ENCODE measurements at regions not wholly inside any gene's neighbourhood (a gene's known extent, or its start where the extent isn't known, plus 50 kb on each side); places are given as distances from the start of the nearest gene placed in this dataset.
"Not testable (repeated sequence)": the region's sequence is repeated elsewhere in the genome, so short reads cannot be mapped to it uniquely, and the experiment has no call there.

- not testable (repeated sequence) for DNase-seq (ENCODE audit: low read depth in 4 of 4, low spot score in 3 of 4)
Observed at GRCh38 chr14:23744368-23744767, 108.2 kb downstream of the DHRS2 start.

GRCh38 chr14:23750357-23750756 is 114.2 kb downstream of the DHRS2 start:
- no peak for DNase-seq (ENCODE audit: low read depth in 4 of 4, low spot score in 3 of 4)

GRCh38 chr14:23751616-23752015 is 115.5 kb downstream of the DHRS2 start:
- no peak for DNase-seq (ENCODE audit: low read depth in 4 of 4, low spot score in 3 of 4)

- no peak for DNase-seq (ENCODE audit: low read depth in 4 of 4, low spot score in 3 of 4)
Observed at GRCh38 chr14:23763394-23763793, 127.2 kb downstream of the DHRS2 start.

GRCh38 chr14:23766737-23767401 is 130.7 kb downstream of the DHRS2 start:
- no peak for DNase-seq (ENCODE audit: low read depth in 4 of 4, low spot score in 3 of 4)

GRCh38 chr14:23769221-23769728 is 133.1 kb downstream of the DHRS2 start:
- not testable (repeated sequence) for DNase-seq (ENCODE audit: low read depth in 4 of 4, low spot score in 3 of 4)

GRCh38 chr14:23773981-23774380 is 137.8 kb downstream of the DHRS2 start:
- no peak for DNase-seq (ENCODE audit: low read depth in 4 of 4, low spot score in 3 of 4)

- DNase-seq (ENCODE audit: low read depth in 4 of 4, low spot score in 3 of 4) = no peak
Observed at GRCh38 chr14:23776296-23776695, 140.1 kb downstream of the DHRS2 start.

- no peak for DNase-seq (ENCODE audit: low read depth in 4 of 4, low spot score in 3 of 4)
Observed at GRCh38 chr14:23785208-23785607, 149.0 kb downstream of the DHRS2 start.

GRCh38 chr14:23787436-23787835 is 151.3 kb downstream of the DHRS2 start:
- DNase-seq (ENCODE audit: low read depth in 4 of 4, low spot score in 3 of 4) = no peak

- no peak for DNase-seq (ENCODE audit: low read depth in 4 of 4, low spot score in 3 of 4)
Observed at GRCh38 chr14:23789696-23790095, 153.5 kb downstream of the DHRS2 start.

- DNase-seq (ENCODE audit: low read depth in 4 of 4, low spot score in 3 of 4) = no peak
Observed at GRCh38 chr14:23793532-23793931, 157.4 kb downstream of the DHRS2 start.

- DNase-seq (ENCODE audit: low read depth in 4 of 4, low spot score in 3 of 4) = no peak
Observed at GRCh38 chr14:23800811-23801210, 152.8 kb upstream of the DHRS4 start.

- no peak for DNase-seq (ENCODE audit: low read depth in 4 of 4, low spot score in 3 of 4)
Observed at GRCh38 chr14:23801766-23802165, 151.8 kb upstream of the DHRS4 start.

- DNase-seq (ENCODE audit: low read depth in 4 of 4, low spot score in 3 of 4) = no peak
Observed at GRCh38 chr14:23804817-23805216, 148.8 kb upstream of the DHRS4 start.

- no peak for DNase-seq (ENCODE audit: low read depth in 4 of 4, low spot score in 3 of 4)
Observed at GRCh38 chr14:23805761-23806160, 147.8 kb upstream of the DHRS4 start.

GRCh38 chr14:23814527-23815256 is 138.9 kb upstream of the DHRS4 start:
- no peak for DNase-seq (ENCODE audit: low read depth in 4 of 4, low spot score in 3 of 4)

- no peak for DNase-seq (ENCODE audit: low read depth in 4 of 4, low spot score in 3 of 4)
Observed at GRCh38 chr14:23816371-23816770, 137.2 kb upstream of the DHRS4 start.

GRCh38 chr14:23817164-23817767 is 136.3 kb upstream of the DHRS4 start:
- DNase-seq (ENCODE audit: low read depth in 4 of 4, low spot score in 3 of 4) = no peak

- no peak for DNase-seq (ENCODE audit: low read depth in 4 of 4, low spot score in 3 of 4)
Observed at GRCh38 chr14:23827100-23827892, 126.3 kb upstream of the DHRS4 start.

- DNase-seq (ENCODE audit: low read depth in 4 of 4, low spot score in 3 of 4) = no peak
Observed at GRCh38 chr14:23828001-23828400, 125.6 kb upstream of the DHRS4 start.

All from right renal pelvis (tissue), 4 donors.